Effector memory CD4-positive, alpha-beta T cell (primary cell): ENCODE measurements at regions not wholly inside any gene's neighbourhood (a gene's known extent, or its start where the extent isn't known, plus 50 kb on each side); places are given as distances from the start of the nearest gene placed in this dataset.

Source experiments
- DNase-seq, 3 donors: peaks; one replicate each; pipeline ENCODE4 v3.0.0-alpha.2; 2020
- H3K27ac ChIP-seq: 2 replicates; pipeline ENCODE4 v1.7.0; 2013; ENCODE audit warnings: mild to moderate bottlenecking, low read length, moderate library complexity; ENCODE audit not compliant: insufficient read depth, poor library complexity, severe bottlenecking
- H3K27me3 ChIP-seq: replicated peaks from 2 replicates; pipeline ENCODE4 v1.7.0; 2013; ENCODE audit warnings: mild to moderate bottlenecking, low read length; ENCODE audit not compliant: insufficient read depth, control insufficient read depth, poor library complexity, severe bottlenecking
- H3K36me3 ChIP-seq: 2 replicates; pipeline ENCODE4 v1.7.0; 2013; ENCODE audit warnings: mild to moderate bottlenecking, low read length, moderate library complexity; ENCODE audit not compliant: control insufficient read depth, insufficient read depth
- H3K4me1 ChIP-seq: 2 replicates; pipeline ENCODE4 v1.7.0; 2013; ENCODE audit warnings: low read length, mild to moderate bottlenecking; ENCODE audit not compliant: control insufficient read depth, insufficient read depth, poor library complexity, severe bottlenecking
- H3K4me3 ChIP-seq: 2 replicates; pipeline ENCODE4 v1.7.0; 2013; ENCODE audit warnings: low read length, low read depth, mild to moderate bottlenecking; ENCODE audit not compliant: insufficient read depth, poor library complexity, severe bottlenecking
- H3K9me3 ChIP-seq: 2 replicates; pipeline ENCODE4 v1.7.0; 2013; ENCODE audit warnings: mild to moderate bottlenecking, low read length, moderate library complexity; ENCODE audit not compliant: control insufficient read depth

- H3K4me3 ChIP-seq = no peak overlapping the region
- H3K27me3 ChIP-seq = no peaks in the 10 kb centered on the region
- H3K36me3 ChIP-seq = no peaks in the 10 kb centered on the region
- no peak for DNase-seq
- no peaks in the 10 kb centered on the region for H3K9me3 ChIP-seq
- no peak overlapping the region for H3K27ac ChIP-seq
- H3K4me1 ChIP-seq = no peaks in the 10 kb centered on the region
These were observed 891.9 kb upstream of the LRRTM1 start for GRCh38 chr2:81196383-81196851.

DNA sequence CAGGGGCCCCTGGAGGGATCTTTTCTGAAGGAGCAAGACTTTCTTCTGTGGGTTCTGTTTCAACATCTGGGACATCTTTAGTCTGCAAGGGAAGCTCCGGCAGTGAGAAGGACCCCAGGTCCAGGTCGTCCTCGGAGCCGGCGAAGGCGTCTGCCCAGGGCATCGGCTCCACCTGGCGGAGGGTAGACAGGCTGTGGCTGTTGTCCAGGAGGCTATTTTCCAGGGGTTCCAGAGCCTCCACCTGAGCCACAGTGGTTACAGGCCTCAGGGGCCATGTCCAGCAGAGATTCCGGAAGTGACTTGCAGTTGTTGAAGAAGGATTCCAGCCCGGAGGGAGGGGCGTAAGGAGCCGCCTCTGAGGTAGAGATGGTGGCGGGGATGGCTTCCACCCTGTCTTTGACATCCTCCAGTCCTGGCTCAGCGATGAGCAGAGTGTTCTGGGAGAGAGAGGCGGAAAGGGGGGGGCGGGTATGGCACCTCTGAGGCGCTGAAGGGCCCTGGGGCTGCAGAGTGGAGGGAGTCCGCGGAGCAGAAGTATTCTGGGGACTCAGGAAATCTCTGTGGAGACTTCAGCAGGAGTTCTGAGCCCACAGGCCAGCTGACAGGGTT lies 891.3 kb upstream of the LRRTM1 start:
- no peak for DNase-seq
- Histone ChIP-seq H3K27ac (no peak overlapping the region), H3K36me3 (no peaks in the 10 kb centered on the region), H3K4me1 (no peaks in the 10 kb centered on the region), H3K27me3 (no peaks in the 10 kb centered on the region), H3K4me3 (no peak overlapping the region), H3K9me3 (no peaks in the 10 kb centered on the region)

DNA sequence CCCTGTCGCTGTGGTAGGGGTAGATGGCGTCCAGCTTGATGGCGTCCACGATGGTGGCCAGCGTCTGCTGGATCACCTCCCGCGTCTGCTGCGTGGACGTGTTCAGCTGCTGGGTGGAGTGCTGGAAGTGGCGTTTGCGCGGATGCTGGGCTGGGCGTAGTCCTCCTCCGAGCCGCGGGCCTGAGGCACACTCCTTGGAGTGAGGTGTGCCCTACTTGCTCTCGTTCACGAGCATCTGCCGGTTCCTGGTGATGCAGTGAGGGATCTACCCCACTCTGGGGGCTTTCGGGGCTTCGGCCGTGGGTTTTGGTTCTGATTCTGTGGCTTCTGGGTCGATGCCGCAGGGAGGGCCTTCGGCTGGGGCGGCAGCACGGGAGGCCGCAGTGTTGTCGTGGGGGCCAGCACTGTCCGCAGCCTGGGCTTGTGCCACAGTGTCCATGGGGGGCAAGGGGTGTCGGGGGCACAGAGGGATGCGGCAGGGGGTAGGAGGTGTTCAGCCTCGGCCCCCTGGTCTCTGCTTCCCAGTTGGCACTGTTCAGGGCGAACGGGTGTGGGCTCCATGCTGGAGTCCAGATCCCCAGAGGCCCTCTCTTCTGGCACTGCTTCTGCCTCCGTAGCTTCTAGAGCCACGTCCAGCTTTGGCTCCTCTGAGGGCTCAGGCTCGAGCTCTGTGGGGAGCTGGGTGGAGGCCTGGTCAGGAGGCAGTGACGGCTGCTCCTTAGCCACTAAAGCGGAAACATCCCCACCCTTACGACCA lies 890.6 kb upstream of the LRRTM1 start:
- H3K9me3 ChIP-seq = no peaks in the 10 kb centered on the region
- H3K27me3 ChIP-seq = no peaks in the 10 kb centered on the region
- no peak overlapping the region for H3K4me3 ChIP-seq
- no peaks in the 10 kb centered on the region for H3K4me1 ChIP-seq
- no peak for DNase-seq
- no peak overlapping the region for H3K27ac ChIP-seq
- no peaks in the 10 kb centered on the region for H3K36me3 ChIP-seq

DNA sequence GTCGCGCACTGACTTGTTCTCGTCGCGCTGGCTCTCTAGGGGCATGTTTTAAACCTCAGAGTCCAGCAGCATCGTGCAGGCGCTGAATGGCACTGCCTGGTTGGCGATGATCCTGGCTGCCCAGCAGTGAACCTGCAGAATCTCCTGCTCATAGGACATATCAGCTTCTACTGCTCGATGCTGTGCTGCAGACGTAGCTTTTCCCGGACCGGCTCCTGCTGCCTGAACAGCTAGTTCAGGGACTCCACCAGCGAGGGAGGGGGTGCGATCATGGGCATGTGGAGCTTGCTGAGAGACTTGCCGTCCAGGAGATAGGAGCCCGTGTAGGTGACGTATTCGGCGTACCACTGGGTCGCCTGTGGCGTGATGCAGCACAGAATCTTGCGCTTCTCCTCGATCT lies 890.0 kb upstream of the LRRTM1 start:
- Histone ChIP-seq H3K27me3 (no peaks in the 10 kb centered on the region), H3K27ac (no peak overlapping the region), H3K9me3 (no peaks in the 10 kb centered on the region), H3K4me1 (no peaks in the 10 kb centered on the region), H3K4me3 (no peak overlapping the region), H3K36me3 (no peaks in the 10 kb centered on the region)
- no peak for DNase-seq

DNA sequence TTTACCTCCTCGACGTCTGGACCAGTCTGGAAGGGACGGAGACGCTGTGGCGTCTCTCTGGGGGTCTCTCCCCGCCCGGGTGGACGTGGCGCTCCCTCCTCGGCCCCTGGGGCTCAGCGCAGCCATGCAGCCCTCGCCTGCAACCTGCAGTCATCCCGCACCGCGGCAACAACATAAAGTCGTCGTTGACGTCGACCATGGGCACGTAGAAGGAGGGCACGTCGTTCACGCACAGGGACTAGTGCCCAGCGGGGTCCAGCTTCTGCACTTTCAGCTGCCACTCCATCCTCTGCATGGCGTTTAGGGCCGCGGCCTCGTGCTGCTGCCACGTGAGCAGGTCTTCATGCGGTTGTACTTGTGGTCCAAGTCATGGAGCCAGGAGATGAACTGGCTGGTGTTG lies 889.6 kb upstream of the LRRTM1 start:
- H3K4me3 ChIP-seq = no peak overlapping the region
- DNase-seq = no peak
- H3K9me3 ChIP-seq = no peaks in the 10 kb centered on the region
- H3K27ac ChIP-seq = no peak overlapping the region
- no peaks in the 10 kb centered on the region for H3K36me3 ChIP-seq
- no peaks in the 10 kb centered on the region for H3K27me3 ChIP-seq
- no peaks in the 10 kb centered on the region for H3K4me1 ChIP-seq

DNA sequence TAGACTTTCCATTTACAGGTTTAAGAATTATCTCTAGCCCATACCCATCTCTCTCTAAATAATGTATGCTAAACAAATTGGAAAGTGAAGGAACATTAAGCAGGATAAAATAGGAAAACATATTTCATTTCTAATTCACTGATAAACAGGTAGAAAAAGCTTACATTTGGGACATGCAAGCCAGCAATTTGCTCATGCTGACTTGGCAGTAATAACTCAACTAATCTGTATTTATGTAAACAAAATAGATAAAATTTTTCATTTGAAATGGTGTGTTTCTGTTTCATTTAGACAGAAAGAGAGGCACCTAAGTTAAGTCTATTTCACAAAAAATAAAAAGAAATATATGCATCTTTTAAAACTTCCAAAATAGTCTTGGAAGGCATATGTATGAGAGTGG lies 877.3 kb upstream of the LRRTM1 start:
- no peak overlapping the region for H3K27ac ChIP-seq
- no peak overlapping the region for H3K4me3 ChIP-seq
- DNase-seq = no peak
- H3K4me1 ChIP-seq = no peaks in the 10 kb centered on the region
- H3K27me3 ChIP-seq = no peaks in the 10 kb centered on the region
- no peaks in the 10 kb centered on the region for H3K9me3 ChIP-seq
- no peaks in the 10 kb centered on the region for H3K36me3 ChIP-seq

GRCh38 chr2:81171447-81171846 lies 866.9 kb upstream of the LRRTM1 start:
- no peaks in the 10 kb centered on the region for H3K4me1 ChIP-seq
- H3K9me3 ChIP-seq = no peaks in the 10 kb centered on the region
- no peak overlapping the region for H3K4me3 ChIP-seq
- no peaks in the 10 kb centered on the region for H3K27me3 ChIP-seq
- no peaks in the 10 kb centered on the region for H3K36me3 ChIP-seq
- DNase-seq = no peak
- H3K27ac ChIP-seq = no peak overlapping the region

DNA sequence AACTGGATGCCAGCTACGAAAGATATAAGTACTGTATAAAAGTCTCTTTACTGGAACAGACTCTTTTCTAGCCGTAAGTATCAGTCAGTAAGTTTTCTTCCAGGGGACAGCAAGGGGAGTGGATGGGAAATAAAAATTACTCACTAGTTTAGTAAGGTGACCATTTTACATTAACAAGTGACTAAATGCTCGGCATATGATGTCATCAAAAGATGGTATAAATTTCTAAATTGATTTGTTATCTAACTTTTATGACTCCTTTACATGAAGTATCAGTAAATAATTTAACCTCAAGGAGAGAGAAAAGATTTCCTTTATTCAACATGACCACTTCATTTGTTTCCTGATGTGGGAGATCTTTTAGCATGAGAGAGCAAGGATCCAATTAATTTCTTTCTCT lies 859.0 kb upstream of the LRRTM1 start:
- Histone ChIP-seq H3K27me3 (no peaks in the 10 kb centered on the region), H3K4me3 (no peak overlapping the region), H3K27ac (no peak overlapping the region), H3K4me1 (no peaks in the 10 kb centered on the region), H3K9me3 (no peaks in the 10 kb centered on the region), H3K36me3 (no peaks in the 10 kb centered on the region)
- no peak for DNase-seq

- Histone ChIP-seq H3K4me3 (no peak overlapping the region), H3K36me3 (no peaks in the 10 kb centered on the region), H3K27ac (no peak overlapping the region), H3K9me3 (no peaks in the 10 kb centered on the region), H3K4me1 (no peaks in the 10 kb centered on the region), H3K27me3 (no peaks in the 10 kb centered on the region)
- no peak for DNase-seq
These were observed 854.0 kb upstream of the LRRTM1 start for GRCh38 chr2:81158505-81158904.

DNA sequence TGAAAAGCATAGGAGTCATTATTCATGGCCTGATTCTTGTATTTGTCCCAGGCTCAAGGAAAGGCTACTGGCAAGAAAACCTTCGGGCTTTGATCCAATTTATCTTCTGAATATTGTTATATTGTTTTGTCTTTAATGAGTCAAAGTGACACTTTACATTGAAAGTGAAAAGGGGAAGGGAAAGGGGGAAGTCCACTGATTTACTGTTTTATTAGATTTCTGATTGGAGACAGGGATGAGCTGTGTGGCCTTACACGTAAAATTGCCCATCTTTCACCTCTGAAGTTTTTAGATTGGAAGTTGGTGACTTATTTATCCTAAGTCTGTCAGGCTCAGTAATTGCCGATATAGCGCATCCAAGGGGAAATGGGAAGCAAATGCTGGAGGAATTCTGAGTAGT lies 843.8 kb upstream of the LRRTM1 start:
- no peaks in the 10 kb centered on the region for H3K36me3 ChIP-seq
- H3K27me3 ChIP-seq = no peaks in the 10 kb centered on the region
- no peak for DNase-seq
- H3K27ac ChIP-seq = no peak overlapping the region
- H3K9me3 ChIP-seq = no peaks in the 10 kb centered on the region
- no peaks in the 10 kb centered on the region for H3K4me1 ChIP-seq
- no peak overlapping the region for H3K4me3 ChIP-seq
